Endothelial cell (in vitro differentiated cells): ENCODE measurements at regions not wholly inside any gene's neighbourhood (a gene's known extent, or its start where the extent isn't known, plus 50 kb on each side); places are given as distances from the start of the nearest gene placed in this dataset.

Experiments used
- DNase-seq: peaks from one replicate; pipeline ENCODE4 v3.0.0; 2021; ENCODE audit warnings: low spot score
- H3K27ac Mint-ChIP-seq: one replicate; pipeline ENCODE4 v1.8.0; 2021; ENCODE audit warnings: mixed read lengths, inconsistent platforms; ENCODE audit not compliant: unreplicated experiment
- H3K27me3 Mint-ChIP-seq: one replicate; pipeline ENCODE4 v1.8.0; 2021; ENCODE audit warnings: mild to moderate bottlenecking, moderate library complexity, mixed read lengths, inconsistent platforms; ENCODE audit not compliant: unreplicated experiment
- H3K36me3 Mint-ChIP-seq: one replicate; pipeline ENCODE4 v1.8.0; 2021; ENCODE audit warnings: mild to moderate bottlenecking, low read depth, mixed read lengths, inconsistent platforms; ENCODE audit not compliant: unreplicated experiment
- H3K4me1 Mint-ChIP-seq: one replicate; pipeline ENCODE4 v1.8.0; 2021; ENCODE audit warnings: mild to moderate bottlenecking, mixed read lengths, inconsistent platforms; ENCODE audit not compliant: unreplicated experiment
- H3K4me3 Mint-ChIP-seq: one replicate; pipeline ENCODE4 v1.8.0; 2021; ENCODE audit warnings: mild to moderate bottlenecking, mixed read lengths, inconsistent platforms; ENCODE audit not compliant: unreplicated experiment
- H3K9me3 Mint-ChIP-seq: one replicate; pipeline ENCODE4 v1.8.0; 2021; ENCODE audit warnings: mixed read lengths, inconsistent platforms; ENCODE audit not compliant: unreplicated experiment
- CTCF ChIP-seq: fragments of 200-600 bp; sonication (generic); IDR thresholded peaks from one replicate; pipeline ENCODE4 v1.5.0; 2021; ENCODE audit warnings: antibody characterized with exemption; ENCODE audit not compliant: unreplicated experiment

- no peaks in the 10 kb centered on the region for H3K4me1 Mint-ChIP-seq
- TF ChIP-seq CTCF: no peak
Observed at GRCh38 chr10:29083096-29083495, 205.8 kb upstream of the LYZL1 start.

DNA sequence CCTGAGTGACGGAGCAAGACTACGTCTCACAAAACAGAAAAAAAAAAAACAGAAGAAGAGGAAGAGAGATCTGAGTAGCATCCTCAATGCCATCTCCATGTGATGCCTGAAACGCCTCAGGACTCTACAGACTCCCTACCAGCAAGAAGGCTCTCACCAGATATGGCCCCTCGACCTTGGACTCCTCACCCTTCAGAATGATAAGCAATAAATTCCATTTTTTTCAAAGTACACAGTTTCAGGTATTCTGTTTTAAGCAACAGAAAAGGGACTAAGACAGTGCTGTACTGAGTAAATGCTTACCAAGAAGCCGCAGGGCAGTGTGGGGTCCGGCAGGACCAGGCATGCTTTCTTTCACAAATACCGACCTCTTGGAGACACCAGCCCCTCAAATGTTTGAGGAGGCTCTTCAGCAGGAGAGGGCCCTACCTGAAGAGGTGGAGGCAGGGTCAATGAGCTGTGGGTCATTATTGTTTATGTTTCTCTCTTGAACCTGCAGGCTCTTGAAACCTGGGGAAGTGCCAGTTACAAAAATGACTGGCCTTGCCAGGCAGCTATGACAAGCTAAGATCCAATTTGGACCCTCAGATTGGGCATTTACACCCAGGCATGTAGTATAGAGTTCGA is 204.1 kb upstream of the LYZL1 start:
- TF ChIP-seq CTCF: no peak
- Mint-ChIP-seq H3K27me3 (no peaks in the 10 kb centered on the region), H3K27ac (no peak overlapping the region), H3K4me3 (no peak overlapping the region), H3K36me3 (no peaks in the 10 kb centered on the region), H3K9me3 (no peaks in the 10 kb centered on the region), H3K4me1 (no peaks in the 10 kb centered on the region)
- no peak for DNase-seq

More at GRCh38 chr10:29083096-29083495, 205.8 kb upstream of the LYZL1 start:
- H3K36me3 Mint-ChIP-seq: no peaks in the 10 kb centered on the region
- H3K27ac Mint-ChIP-seq: no peak overlapping the region
- no peaks in the 10 kb centered on the region for H3K27me3 Mint-ChIP-seq
- no peaks in the 10 kb centered on the region for H3K9me3 Mint-ChIP-seq
- DNase-seq: no peak
- no peak overlapping the region for H3K4me3 Mint-ChIP-seq

DNA sequence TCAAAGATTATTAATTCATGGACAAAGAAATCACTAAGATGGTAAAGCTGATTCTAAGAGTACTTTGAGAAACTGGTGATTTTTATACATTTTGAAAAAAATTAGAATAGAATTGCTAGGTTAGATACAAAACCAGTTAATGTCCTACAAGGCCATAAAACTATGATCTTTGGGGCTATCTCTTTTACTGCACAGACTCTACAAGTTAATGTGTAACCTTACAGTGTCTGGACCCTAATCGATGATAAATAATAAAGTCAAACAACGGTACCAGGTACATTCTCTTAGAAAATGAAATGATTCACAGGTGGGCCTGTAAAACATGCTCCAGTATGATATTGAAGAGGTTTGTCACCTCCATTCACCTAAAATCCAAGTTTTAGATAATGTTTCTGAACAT is 199.8 kb upstream of the LYZL1 start:
- Mint-ChIP-seq H3K36me3 (peaks cover 8% of the 10 kb centered on the region), H3K9me3 (no peaks in the 10 kb centered on the region), H3K4me1 (no peaks in the 10 kb centered on the region), H3K27me3 (no peaks in the 10 kb centered on the region), H3K27ac (no peak overlapping the region), H3K4me3 (no peak overlapping the region)
- TF ChIP-seq CTCF: no peak
- DNase-seq: no peak

DNA sequence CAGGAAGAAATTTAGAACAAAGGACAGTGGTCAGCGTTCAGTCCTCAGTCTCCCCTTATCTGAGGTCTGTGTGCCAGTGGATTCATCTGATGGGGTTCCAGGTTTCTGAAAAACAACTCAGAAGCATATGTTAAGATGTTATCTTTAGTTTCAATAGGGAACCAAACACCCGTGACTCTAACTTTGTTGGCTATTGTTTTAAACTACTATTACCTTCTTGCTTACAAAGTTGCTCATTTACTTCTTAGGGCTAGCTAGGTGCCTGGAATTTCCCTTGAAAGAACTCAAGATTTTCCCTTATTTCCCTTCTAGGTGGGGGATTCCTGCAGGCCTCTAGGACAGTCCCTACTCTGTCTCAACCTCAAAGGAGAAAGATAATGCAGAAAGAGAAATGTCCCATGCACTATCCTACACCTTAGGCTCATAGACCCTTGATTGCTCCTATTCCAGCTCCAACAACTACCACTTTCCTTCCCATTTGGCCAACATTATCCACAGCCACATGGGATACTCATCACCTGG is 192.5 kb upstream of the LYZL1 start:
- Mint-ChIP-seq H3K4me3 (no peak overlapping the region), H3K4me1 (peaks cover 6% of the 10 kb centered on the region), H3K36me3 (peaks cover 9% of the 10 kb centered on the region), H3K27ac (no peak overlapping the region), H3K27me3 (peaks cover 3% of the 10 kb centered on the region), H3K9me3 (no peaks in the 10 kb centered on the region)
- TF ChIP-seq CTCF: no peak
- DNase-seq: no peak

DNA sequence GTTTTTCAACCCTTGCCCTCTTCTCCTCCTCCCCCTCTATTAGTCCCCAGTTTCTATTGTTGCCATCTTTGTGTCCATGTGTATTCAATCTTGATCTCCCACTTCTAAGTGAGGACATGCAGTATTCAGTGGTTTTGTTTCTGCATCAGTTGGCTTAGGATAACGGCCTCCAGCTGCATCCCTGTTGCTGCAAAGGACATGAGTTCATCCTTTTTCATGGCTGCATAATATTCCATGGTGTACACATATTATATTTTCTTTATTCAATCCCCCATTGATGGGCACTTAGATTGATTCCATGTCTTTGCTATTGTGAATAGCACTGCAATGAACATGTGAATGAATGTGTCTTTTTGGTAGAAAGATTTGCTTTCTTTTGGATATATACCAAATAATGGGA is 190.4 kb upstream of the LYZL1 start:
- no peak for DNase-seq
- Mint-ChIP-seq H3K36me3 (peaks cover 5% of the 10 kb centered on the region), H3K4me3 (no peak overlapping the region), H3K9me3 (no peaks in the 10 kb centered on the region), H3K4me1 (peaks cover 6% of the 10 kb centered on the region), H3K27me3 (peaks cover 3% of the 10 kb centered on the region), H3K27ac (no peak overlapping the region)
- no peak for TF ChIP-seq CTCF
